SK-N-SH treated with all-trans-retinoic acid at 6 μM for 48 hours (cell line): ENCODE measurements at regions not wholly inside any gene's neighbourhood (a gene's known extent, or its start where the extent isn't known, plus 50 kb on each side); places are given as distances from the start of the nearest gene placed in this dataset.

Experiments
- ATAC-seq: fragments of 200-7000 bp; cut with Tn5 transposase; 3 replicates; pipeline ENCODE4 v1.9.1; 2020; ENCODE audit warnings: mild to moderate bottlenecking, moderate library complexity
- ARNTL ChIP-seq: fragments of 450-650 bp; formaldehyde crosslinking; IDR thresholded peaks from 2 replicates; pipeline ENCODE4 v1.5.0; 2020; ENCODE audit warnings: low read depth, mild to moderate bottlenecking, moderate library complexity, borderline replicate concordance
- BACH2 ChIP-seq: fragments of 250-450 bp; sonication (Bioruptor Pico); IDR thresholded peaks from 2 replicates; pipeline ENCODE4 v1.9.0; 2021; ENCODE audit warnings: mild to moderate bottlenecking, borderline replicate concordance
- CREB5 ChIP-seq: fragments of 250-450 bp; sonication (Bioruptor Pico); IDR thresholded peaks from 2 replicates; pipeline ENCODE4 v1.5.1; 2020; ENCODE audit warnings: low read depth, mild to moderate bottlenecking, moderate library complexity
- CSDC2 ChIP-seq: fragments of 250-450 bp; sonication (Bioruptor Pico); IDR thresholded peaks from 2 replicates; pipeline ENCODE4 v1.5.0; 2020; ENCODE audit warnings: mild to moderate bottlenecking, moderate library complexity
- CSRNP3 ChIP-seq: fragments of 250-450 bp; sonication (Bioruptor Pico); IDR thresholded peaks from 2 replicates; pipeline ENCODE4 v1.5.1; 2021; ENCODE audit warnings: mild to moderate bottlenecking, moderate library complexity
- ESRRG ChIP-seq: fragments of 250-450 bp; sonication (Bioruptor Pico); IDR thresholded peaks from 2 replicates; pipeline ENCODE4 v1.6.1; 2021; ENCODE audit warnings: mild to moderate bottlenecking
- GLIS3 ChIP-seq: fragments of 250-450 bp; sonication (Bioruptor Pico); IDR thresholded peaks from 2 replicates; pipeline ENCODE4 v1.5.0; 2020; ENCODE audit warnings: mild to moderate bottlenecking, moderate library complexity
- ISL1 ChIP-seq: fragments of 250-450 bp; sonication (Bioruptor Pico); IDR thresholded peaks from 2 replicates; pipeline ENCODE4 v2.1.2; 2022; ENCODE audit warnings: mild to moderate bottlenecking, moderate library complexity
- OSR1 ChIP-seq: fragments of 250-450 bp; sonication (Bioruptor Pico); IDR thresholded peaks from 2 replicates; pipeline ENCODE4 v1.8.0; 2022; ENCODE audit warnings: moderate library complexity, mild to moderate bottlenecking, inconsistent platforms
- PATZ1 ChIP-seq: fragments of 250-450 bp; sonication (Bioruptor Pico); IDR thresholded peaks from 2 replicates; pipeline ENCODE4 v1.8.0; 2020; ENCODE audit warnings: mild to moderate bottlenecking, moderate library complexity, borderline replicate concordance
- POU6F1 ChIP-seq: fragments of 250-450 bp; sonication (Bioruptor Pico); IDR thresholded peaks from 2 replicates; pipeline ENCODE4 v1.8.0; 2021; ENCODE audit warnings: low read depth, mild to moderate bottlenecking, moderate library complexity, borderline replicate concordance
- PPARA ChIP-seq: fragments of 250-450 bp; sonication (Bioruptor Pico); IDR thresholded peaks from 2 replicates; pipeline ENCODE4 v1.5.0; 2020; ENCODE audit warnings: mild to moderate bottlenecking, borderline replicate concordance
- RARB ChIP-seq: fragments of 250-450 bp; sonication (Bioruptor Pico); IDR thresholded peaks from 2 replicates; pipeline ENCODE4 v1.8.0; 2021; ENCODE audit warnings: mild to moderate bottlenecking, moderate library complexity
- SNAI2 ChIP-seq: fragments of 250-450 bp; sonication (Bioruptor Pico); IDR thresholded peaks from 2 replicates; pipeline ENCODE4 v1.5.0; 2020; ENCODE audit warnings: mild to moderate bottlenecking, moderate library complexity
- TCF4 ChIP-seq: fragments of 250-450 bp; sonication (Bioruptor Pico); IDR thresholded peaks from 2 replicates; pipeline ENCODE4 v1.8.0; 2021; ENCODE audit warnings: mild to moderate bottlenecking, moderate library complexity, borderline replicate concordance
- TOX ChIP-seq: fragments of 250-450 bp; sonication (Bioruptor Pico); IDR thresholded peaks from 2 replicates; pipeline ENCODE4 v1.8.0; 2021; ENCODE audit warnings: mild to moderate bottlenecking, moderate library complexity, borderline replicate concordance
- TSHZ2 ChIP-seq: fragments of 250-450 bp; sonication (Bioruptor Pico); IDR thresholded peaks from 2 replicates; pipeline ENCODE4 v1.5.0; 2020; ENCODE audit warnings: mild to moderate bottlenecking, moderate library complexity
- ZC3H10 ChIP-seq: fragments of 250-450 bp; sonication (Bioruptor Pico); IDR thresholded peaks from 2 replicates; pipeline ENCODE4 v1.5.1; 2021; ENCODE audit warnings: mild to moderate bottlenecking, moderate library complexity
- ZFP30 ChIP-seq: fragments of 450-650 bp; formaldehyde crosslinking; IDR thresholded peaks from 2 replicates; pipeline ENCODE4 v1.5.0; 2022; ENCODE audit warnings: mild to moderate bottlenecking, moderate library complexity
- ZNF565 ChIP-seq: fragments of 450-650 bp; formaldehyde crosslinking; conservative IDR thresholded peaks from 2 replicates; pipeline ENCODE4 v1.5.0; 2020; ENCODE audit warnings: low read depth, mild to moderate bottlenecking, moderate library complexity
- ZNF70 ChIP-seq: fragments of 450-650 bp; formaldehyde crosslinking; IDR thresholded peaks from 2 replicates; pipeline ENCODE4 v1.5.0; 2020; ENCODE audit warnings: mild to moderate bottlenecking, moderate library complexity
- ZNF8 ChIP-seq: fragments of 450-650 bp; formaldehyde crosslinking; IDR thresholded peaks from 2 replicates; pipeline ENCODE4 v1.5.0; 2020; ENCODE audit warnings: mild to moderate bottlenecking, moderate library complexity

GRCh38 chr15:77858792-77859490, 218.6 kb downstream of the TBC1D2B start:
- ATAC-seq, result no peak
- TF ChIP-seq PPARA (CRISPR knock-in tag), result no peak
- TF ChIP-seq TCF4 (CRISPR knock-in tag), result no peak
- TF ChIP-seq TSHZ2, result no peak
- no peak for TF ChIP-seq ZNF565 (CRISPR knock-in tag)
- TF ChIP-seq CSRNP3 (CRISPR knock-in tag), result no peak
- no peak for TF ChIP-seq POU6F1 (CRISPR knock-in tag)
- no peak for TF ChIP-seq GLIS3
- TF ChIP-seq ZNF8 (CRISPR knock-in tag), result no peak
- no peak for TF ChIP-seq TOX
- no peak for TF ChIP-seq CREB5
- TF ChIP-seq ZNF70 (CRISPR knock-in tag), result no peak
- no peak for TF ChIP-seq ZC3H10 (CRISPR knock-in tag)
- TF ChIP-seq ESRRG (CRISPR knock-in tag), result no peak
- TF ChIP-seq OSR1 (CRISPR knock-in tag), result no peak
- no peak for TF ChIP-seq SNAI2 (CRISPR knock-in tag)
- TF ChIP-seq CSDC2 (CRISPR knock-in tag), result no peak
- TF ChIP-seq ISL1 (CRISPR knock-in tag), result no peak
- no peak for TF ChIP-seq ZFP30 (CRISPR knock-in tag)
- no peak for TF ChIP-seq RARB

- ATAC-seq, result no peak
- no peak for TF ChIP-seq ZNF565 (CRISPR knock-in tag)
These were observed 220.1 kb downstream of the TBC1D2B start for GRCh38 chr15:77857419-77857818.

GRCh38 chr15:77856705-77857346, 220.7 kb downstream of the TBC1D2B start:
- ATAC-seq, result no peak
- TF ChIP-seq OSR1 (CRISPR knock-in tag), result no peak
- TF ChIP-seq PPARA (CRISPR knock-in tag), result no peak
- TF ChIP-seq SNAI2 (CRISPR knock-in tag), result no peak
- no peak for TF ChIP-seq ZNF70 (CRISPR knock-in tag)
- TF ChIP-seq POU6F1 (CRISPR knock-in tag), result no peak
- no peak for TF ChIP-seq ZFP30 (CRISPR knock-in tag)
- TF ChIP-seq PATZ1 (CRISPR knock-in tag), result no peak
- TF ChIP-seq CSRNP3 (CRISPR knock-in tag), result no peak
- TF ChIP-seq CSDC2 (CRISPR knock-in tag), result no peak
- TF ChIP-seq GLIS3, result no peak
- no peak for TF ChIP-seq ARNTL
- TF ChIP-seq ZC3H10 (CRISPR knock-in tag), result no peak
- TF ChIP-seq BACH2, result no peak
- no peak for TF ChIP-seq ISL1 (CRISPR knock-in tag)
- no peak for TF ChIP-seq ZNF565 (CRISPR knock-in tag)
